Bronchial epithelial cell (primary cell): ENCODE measurements at regions not wholly inside any gene's neighbourhood (a gene's known extent, or its start where the extent isn't known, plus 50 kb on each side); places are given as distances from the start of the nearest gene placed in this dataset.
"Not testable (repeated sequence)": the region's sequence is repeated elsewhere in the genome, so short reads cannot be mapped to it uniquely, and the experiment has no call there.

Experiments used
- DNase-seq: peaks from one replicate; pipeline ENCODE4 v3.0.0-alpha.2; 2010; ENCODE audit warnings: low read depth
- FAIRE-seq: peaks from 2 replicates; lab custom pipeline; 2011; peaks lifted over from hg19 to GRCh38; lab: Jason Lieb, UNC
- H3K27me3 ChIP-seq: 2 replicates; pipeline ENCODE4 v1.5.1; 2011; ENCODE audit warnings: low read length; ENCODE audit not compliant: control insufficient read depth, insufficient read depth
- H3K36me3 ChIP-seq: 2 replicates; pipeline ENCODE4 v1.5.1; 2011; ENCODE audit warnings: low read length; ENCODE audit not compliant: control insufficient read depth, insufficient read depth
- H3K4me3 ChIP-seq: 2 replicates; pipeline ENCODE4 v1.5.1; 2011; ENCODE audit warnings: mild to moderate bottlenecking, low read depth, low read length, control low read depth
- CTCF ChIP-seq: IDR thresholded peaks from 2 replicates; pipeline ENCODE4 v1.5.1; 2011; ENCODE audit warnings: mild to moderate bottlenecking, moderate library complexity, low read length, control low read depth, inconsistent platforms; ENCODE audit not compliant: insufficient read depth, severe bottlenecking

DNA sequence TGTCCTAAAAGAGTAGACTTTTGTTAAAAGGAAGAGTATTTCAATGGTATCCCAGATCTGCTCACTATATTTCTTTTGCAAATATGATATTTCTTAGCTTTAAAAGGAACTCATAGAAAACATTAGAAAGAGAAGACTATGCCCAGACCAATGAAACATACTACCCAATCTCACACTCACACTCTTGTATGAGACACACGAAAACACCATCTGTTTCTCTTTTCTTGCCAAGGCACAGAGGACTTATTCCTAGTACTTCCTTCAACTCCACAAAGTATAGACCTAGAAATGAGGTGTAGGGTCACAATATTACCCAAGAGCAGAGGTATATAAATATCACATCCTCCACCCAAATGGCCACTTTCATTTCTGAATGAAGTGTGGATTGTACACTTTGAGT lies 292.4 kb upstream of the ACO1 start:
- FAIRE-seq (no peak), DNase-seq (no peak)
- Histone ChIP-seq H3K27me3 (no peaks in the 10 kb centered on the region), H3K4me3 (no peak overlapping the region), H3K36me3 (no peaks in the 10 kb centered on the region)
- TF ChIP-seq CTCF = no peak

- no peak for TF ChIP-seq CTCF
- FAIRE-seq (no peak), DNase-seq (no peak)
- Histone ChIP-seq H3K36me3 (no peaks in the 10 kb centered on the region), H3K27me3 (no peaks in the 10 kb centered on the region), H3K4me3 (no peak overlapping the region)
These were observed 267.2 kb upstream of the ACO1 start for GRCh38 chr9:32117291-32117690.

GRCh38 chr9:32128546-32128945 lies 255.9 kb upstream of the ACO1 start:
- DNase-seq (no peak), FAIRE-seq (no peak)
- no peak for TF ChIP-seq CTCF
- Histone ChIP-seq H3K27me3 (no peaks in the 10 kb centered on the region), H3K4me3 (no peak overlapping the region), H3K36me3 (no peaks in the 10 kb centered on the region)

DNA sequence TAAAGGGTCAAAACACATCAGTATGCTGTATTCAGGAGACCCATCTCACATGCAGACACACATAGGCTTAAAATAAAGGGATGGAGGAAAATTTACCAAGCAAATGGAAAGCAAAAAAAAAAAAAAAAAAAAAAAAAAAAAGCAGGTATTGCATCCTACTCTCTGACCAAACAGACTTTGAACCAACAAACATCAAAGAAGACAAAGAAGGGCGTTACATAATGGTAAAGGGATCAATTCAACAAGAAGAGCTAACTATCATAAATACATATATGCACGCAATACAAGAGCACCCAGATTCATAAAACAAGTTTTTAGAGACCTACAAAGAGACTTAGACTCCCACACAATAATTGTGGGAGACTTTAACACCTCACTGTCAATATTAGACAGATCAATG lies 253.7 kb upstream of the ACO1 start:
- not testable (repeated sequence) for H3K36me3 ChIP-seq, FAIRE-seq, H3K27me3 ChIP-seq, H3K4me3 ChIP-seq, DNase-seq

DNA sequence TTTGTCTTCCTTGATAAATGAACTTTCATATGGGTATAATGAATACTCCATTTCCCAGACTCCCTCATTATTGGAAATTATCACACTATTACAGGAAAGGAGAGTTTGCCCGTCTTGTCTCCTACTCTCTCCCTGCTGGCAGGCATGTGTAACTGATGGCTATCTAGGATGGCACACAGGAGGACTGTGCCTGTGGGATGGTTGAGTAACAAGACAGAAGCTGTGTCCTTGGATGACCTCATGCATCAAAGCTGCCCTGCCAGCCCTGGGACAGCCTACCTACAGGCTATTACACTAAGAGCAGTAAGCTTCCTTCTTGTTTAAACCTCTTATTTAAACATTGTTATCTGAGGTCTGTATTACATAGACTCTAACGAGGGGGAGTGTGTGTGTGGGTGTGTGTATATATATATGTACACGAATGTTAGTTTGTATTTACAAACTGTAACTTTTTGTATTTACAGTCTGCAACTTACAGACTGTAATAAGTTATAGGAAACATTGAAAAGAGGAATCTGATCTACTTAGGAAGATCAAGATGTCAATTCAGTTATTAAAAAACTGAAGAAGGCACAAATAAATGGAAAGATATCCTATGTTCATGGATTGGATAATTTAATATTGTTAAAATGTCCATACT lies 247.6 kb upstream of the ACO1 start:
- peak; percentile 20 for DNase-seq
- no peaks in the 10 kb centered on the region for H3K27me3 ChIP-seq
- H3K4me3 ChIP-seq = no peak overlapping the region
- no peak for TF ChIP-seq CTCF
- no peak for FAIRE-seq
- no peaks in the 10 kb centered on the region for H3K36me3 ChIP-seq

DNA sequence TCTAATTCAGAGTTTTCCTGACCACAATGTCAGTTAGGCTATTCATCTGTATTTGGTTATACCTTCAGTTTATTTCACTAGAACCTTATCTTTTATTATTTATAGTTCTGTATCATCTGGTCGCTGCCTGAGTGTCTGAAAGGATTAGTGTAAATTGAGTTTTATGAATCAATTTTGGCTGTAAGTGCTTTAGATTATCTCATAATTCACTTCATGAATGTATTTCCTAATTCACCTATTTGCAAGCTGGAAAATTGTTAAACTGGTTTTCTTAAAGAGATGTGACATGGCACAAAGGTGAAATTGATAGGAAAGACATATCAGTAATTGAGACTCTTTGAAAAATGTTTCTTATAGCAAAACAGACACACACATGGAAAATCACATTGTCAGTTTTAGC lies 242.4 kb upstream of the ACO1 start:
- no peak for TF ChIP-seq CTCF
- DNase-seq = no peak
- Histone ChIP-seq H3K36me3 (no peaks in the 10 kb centered on the region), H3K4me3 (no peak overlapping the region), H3K27me3 (no peaks in the 10 kb centered on the region)
- FAIRE-seq = no peak

DNA sequence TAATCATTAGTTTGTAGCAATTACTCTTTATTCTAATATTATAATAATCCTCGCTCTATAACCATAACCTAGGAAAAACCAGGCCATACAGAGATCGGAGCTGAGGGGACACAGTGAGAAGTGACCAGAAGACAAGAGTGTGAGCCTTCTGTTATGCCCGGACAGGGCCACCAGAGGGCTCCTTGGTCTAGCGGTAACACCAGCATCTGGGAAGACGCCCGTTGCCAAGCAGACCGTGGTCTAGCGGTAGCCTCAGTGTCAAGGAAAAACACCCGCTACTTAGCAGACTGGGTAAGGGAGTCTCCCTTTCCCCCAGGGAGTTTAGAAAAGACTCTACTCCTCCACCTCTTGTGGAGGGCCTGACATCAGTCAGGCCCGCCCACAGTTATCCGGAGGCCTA lies 235.9 kb upstream of the ACO1 start:
- H3K4me3 ChIP-seq, H3K27me3 ChIP-seq, DNase-seq, H3K36me3 ChIP-seq, FAIRE-seq: not testable (repeated sequence)
